ENCODE measurements at regions not wholly inside any gene's neighbourhood (a gene's known extent, or its start where the extent isn't known, plus 50 kb on each side); places are given as distances from the start of the nearest gene placed in this dataset.

DNA sequence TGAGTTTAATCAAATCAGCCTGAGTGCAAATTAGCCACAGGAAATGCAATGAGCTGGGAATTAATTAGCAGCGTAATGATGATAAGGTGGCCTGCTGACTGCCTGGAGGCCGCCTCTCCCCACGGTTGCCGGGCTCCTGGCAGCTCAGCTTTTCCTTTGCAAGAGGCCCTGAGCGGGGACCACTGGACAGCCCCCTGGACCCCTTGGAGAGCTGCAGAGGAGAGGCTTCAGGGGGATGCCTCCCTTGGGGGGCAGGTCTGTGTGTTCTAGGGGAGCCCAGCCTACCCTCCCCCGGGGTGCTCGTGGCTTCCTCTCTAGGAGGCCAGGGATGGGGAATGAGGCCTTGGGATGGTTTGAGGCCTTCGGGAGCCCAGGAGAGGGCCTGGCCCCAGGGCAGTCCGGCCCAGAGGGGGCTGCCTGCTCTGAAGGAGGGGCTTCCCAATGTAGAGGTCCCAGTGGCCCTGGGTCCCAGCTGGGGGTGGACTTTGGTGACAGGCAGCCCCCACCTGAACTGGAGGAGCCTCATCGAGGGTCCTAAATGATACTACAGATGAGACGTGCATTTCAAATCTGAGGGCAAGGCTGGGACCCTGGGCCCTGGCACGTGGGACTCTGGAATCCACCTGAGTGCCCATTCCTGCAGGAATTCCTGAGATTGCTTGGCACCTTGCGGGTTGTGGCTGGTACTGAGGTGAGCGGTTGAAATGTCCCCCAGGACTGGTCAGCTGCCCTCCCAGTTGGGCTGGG, 66.4 kb upstream of the BHLHE23 start:
- Histone ChIP-seq H3K9ac (ENCODE audit: low read depth, low read length) (no peak overlapping the region), H3K36me3 (ENCODE audit: insufficient read depth, low read length) (no peaks in the 10 kb centered on the region), H3K9me3 (ENCODE audit: control insufficient read depth, insufficient read depth, low read length) (no peaks in the 10 kb centered on the region), H3K4me1 (ENCODE audit: insufficient read depth, low read length) (no peaks in the 10 kb centered on the region)

DNA sequence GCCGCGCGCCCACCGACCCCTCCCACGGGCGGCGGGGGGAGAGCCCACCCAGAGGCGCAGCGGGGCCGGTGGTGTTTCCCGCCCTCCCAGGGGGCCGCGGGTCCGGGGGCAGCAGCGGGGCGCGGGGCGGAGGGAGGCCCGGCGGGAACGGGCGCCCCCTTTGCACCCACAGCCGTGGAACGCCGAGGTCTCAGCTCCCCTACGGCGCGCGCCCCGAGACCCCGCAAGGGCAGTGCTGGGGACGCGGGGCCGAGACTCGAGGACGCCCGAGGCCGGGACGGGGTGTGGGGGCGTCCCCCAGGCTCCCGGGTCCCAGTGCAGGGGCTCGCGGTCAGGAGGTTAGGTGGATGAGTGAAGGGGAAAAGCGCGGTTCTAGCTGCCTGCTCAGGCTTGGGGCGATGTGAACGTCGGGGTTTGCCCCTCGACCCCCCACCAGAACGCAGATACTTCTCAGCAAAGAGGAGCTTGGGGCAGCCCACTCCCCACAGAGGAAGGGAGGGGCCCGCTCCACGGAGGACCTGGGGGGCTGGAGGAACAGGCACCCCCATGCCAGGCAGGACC, 65.5 kb upstream of the BHLHE23 start:
- Histone ChIP-seq H3K9me3 (ENCODE audit: control insufficient read depth, insufficient read depth, low read length) (no peaks in the 10 kb centered on the region), H3K36me3 (ENCODE audit: insufficient read depth, low read length) (no peaks in the 10 kb centered on the region), H3K4me1 (ENCODE audit: insufficient read depth, low read length) (no peaks in the 10 kb centered on the region), H3K9ac (ENCODE audit: low read depth, low read length) (peak overlapping the region; percentile 24; the same call in 1 of the 2 replicates)

DNA sequence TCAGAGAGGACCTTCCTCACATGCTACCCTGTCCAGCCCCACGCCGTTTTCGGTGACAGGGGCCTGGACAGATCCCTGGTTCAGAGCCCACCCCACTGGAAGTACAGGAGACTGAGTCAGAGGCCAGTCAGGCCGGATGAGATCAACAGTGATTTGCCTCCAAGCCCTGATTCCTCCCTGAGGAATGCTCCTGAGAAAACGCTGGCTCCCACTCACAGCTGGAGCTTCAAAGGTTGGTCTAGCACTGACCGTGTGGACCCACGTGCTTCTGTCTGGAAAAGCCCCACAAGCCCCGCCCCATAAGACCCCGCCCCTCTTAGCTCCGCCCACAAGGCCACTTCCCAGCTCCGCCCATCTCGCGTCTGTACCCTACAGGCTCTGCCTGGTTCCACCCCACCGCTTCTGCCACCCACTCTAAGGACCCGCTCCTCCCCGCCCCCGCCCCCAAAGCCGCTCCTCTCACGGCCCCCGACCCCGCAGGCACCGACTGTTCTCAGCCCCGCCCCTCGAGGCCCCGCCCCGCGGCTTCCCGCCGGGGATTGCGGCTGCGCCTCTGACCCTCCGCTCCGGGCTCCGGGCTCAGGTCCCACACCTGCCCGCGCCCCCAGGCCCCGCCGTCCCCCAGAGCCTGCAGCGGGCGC, 64.9 kb upstream of the BHLHE23 start:
- H3K9me3 ChIP-seq (ENCODE audit: control insufficient read depth, insufficient read depth, low read length): no peaks in the 10 kb centered on the region
- H3K4me1 ChIP-seq (ENCODE audit: insufficient read depth, low read length): no peaks in the 10 kb centered on the region
- peak overlapping the region; percentile 24; the same call in 1 of the 2 replicates for H3K9ac ChIP-seq (ENCODE audit: low read depth, low read length)
- no peaks in the 10 kb centered on the region for H3K36me3 ChIP-seq (ENCODE audit: insufficient read depth, low read length)

DNA sequence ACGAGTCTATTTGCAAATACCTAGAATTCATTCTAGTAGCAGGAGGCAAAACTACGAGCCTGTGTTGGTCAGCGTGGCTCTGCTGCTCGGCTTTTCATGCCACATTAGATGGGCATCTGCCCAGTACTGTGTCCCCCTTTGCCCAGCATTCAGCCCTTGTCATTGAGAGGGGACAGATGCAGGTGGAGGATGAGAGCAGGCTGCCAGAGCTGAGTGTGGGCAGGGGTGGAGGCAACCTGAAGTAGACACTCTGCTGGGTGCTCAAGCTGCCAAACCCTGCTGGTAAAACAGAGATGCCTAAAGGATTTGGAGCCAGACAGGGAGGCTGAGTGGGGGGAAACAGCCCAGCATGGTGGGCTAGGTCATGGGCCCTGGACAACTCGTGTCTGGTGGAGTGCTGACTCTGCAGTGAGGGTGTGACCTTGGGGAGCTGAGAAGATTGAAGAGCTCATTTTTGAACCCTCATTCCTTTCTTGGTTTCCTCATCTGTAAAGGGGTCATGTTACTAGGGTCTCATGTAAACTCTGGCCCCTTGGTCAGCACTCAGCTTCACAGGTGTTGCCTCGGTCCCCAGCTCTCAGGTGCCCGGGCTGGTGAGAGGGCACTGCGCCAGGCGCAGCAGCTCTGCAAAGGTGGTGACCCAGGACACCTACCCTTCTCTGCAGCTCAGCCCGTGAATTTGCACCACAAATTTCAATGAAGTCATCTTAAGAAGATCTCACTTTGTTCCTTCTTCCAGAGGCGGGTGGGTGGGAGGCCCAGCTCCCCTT, 64.2 kb upstream of the BHLHE23 start:
- Histone ChIP-seq H3K9me3 (ENCODE audit: control insufficient read depth, insufficient read depth, low read length) (no peaks in the 10 kb centered on the region), H3K9ac (ENCODE audit: low read depth, low read length) (no peak overlapping the region), H3K36me3 (ENCODE audit: insufficient read depth, low read length) (no peaks in the 10 kb centered on the region), H3K4me1 (ENCODE audit: insufficient read depth, low read length) (no peaks in the 10 kb centered on the region)

DNA sequence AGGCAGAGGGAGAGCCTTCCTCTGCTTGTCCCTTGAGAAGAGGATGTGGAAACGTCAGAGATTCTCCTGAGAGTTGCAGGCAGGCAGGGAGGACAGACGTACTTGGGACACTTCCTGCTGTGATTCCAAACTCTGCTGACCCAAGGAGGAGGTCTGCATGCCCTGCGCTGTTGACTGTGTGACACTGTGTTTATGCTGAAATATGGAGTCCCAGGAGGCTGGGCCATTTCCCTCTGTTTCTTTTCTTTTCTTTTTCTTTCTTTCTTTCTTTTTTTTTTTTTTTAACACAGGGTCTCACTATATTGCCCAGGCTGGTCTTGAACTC, 63.5 kb upstream of the BHLHE23 start:
- Histone ChIP-seq H3K9ac (ENCODE audit: low read depth, low read length) (no peak overlapping the region), H3K36me3 (ENCODE audit: insufficient read depth, low read length) (no peaks in the 10 kb centered on the region), H3K9me3 (ENCODE audit: control insufficient read depth, insufficient read depth, low read length) (no peaks in the 10 kb centered on the region), H3K4me1 (ENCODE audit: insufficient read depth, low read length) (no peaks in the 10 kb centered on the region)

DNA sequence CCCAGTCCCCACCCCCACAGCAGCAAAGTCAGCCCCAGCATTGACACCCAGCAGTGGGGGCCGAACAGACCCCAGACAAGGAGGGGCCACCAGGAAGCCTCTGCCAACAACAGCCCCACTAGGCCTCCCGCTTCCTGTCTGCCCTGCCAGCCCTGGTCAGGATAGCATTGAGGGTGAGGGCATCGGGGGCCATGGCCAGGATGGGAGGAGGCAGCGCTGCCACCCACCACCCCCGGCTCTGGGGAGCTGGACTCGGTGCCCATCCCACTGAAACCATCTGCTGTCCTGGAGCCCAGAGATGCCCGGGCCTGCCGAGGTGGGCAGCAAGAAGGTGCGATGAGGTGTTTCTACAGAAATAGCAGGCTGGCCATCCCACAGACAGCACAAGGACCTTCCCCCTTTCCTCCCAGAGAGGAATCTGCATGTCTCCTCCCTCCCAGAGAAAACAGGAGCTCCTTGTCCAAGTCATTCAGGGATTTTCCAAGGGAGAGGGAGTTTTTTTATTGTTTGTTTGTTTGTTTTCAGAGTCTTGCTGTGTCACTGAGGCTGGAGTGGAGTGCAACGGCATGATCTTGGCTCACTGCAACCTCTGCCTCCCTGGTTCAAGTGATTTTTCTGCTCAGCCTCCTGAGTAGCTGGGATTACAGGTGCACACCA, 62.1 kb upstream of the BHLHE23 start:
- H3K9ac ChIP-seq (ENCODE audit: low read depth, low read length): no peak overlapping the region
- no peaks in the 10 kb centered on the region for H3K36me3 ChIP-seq (ENCODE audit: insufficient read depth, low read length)
- no peaks in the 10 kb centered on the region for H3K9me3 ChIP-seq (ENCODE audit: control insufficient read depth, insufficient read depth, low read length)
- no peaks in the 10 kb centered on the region for H3K4me1 ChIP-seq (ENCODE audit: insufficient read depth, low read length)

DNA sequence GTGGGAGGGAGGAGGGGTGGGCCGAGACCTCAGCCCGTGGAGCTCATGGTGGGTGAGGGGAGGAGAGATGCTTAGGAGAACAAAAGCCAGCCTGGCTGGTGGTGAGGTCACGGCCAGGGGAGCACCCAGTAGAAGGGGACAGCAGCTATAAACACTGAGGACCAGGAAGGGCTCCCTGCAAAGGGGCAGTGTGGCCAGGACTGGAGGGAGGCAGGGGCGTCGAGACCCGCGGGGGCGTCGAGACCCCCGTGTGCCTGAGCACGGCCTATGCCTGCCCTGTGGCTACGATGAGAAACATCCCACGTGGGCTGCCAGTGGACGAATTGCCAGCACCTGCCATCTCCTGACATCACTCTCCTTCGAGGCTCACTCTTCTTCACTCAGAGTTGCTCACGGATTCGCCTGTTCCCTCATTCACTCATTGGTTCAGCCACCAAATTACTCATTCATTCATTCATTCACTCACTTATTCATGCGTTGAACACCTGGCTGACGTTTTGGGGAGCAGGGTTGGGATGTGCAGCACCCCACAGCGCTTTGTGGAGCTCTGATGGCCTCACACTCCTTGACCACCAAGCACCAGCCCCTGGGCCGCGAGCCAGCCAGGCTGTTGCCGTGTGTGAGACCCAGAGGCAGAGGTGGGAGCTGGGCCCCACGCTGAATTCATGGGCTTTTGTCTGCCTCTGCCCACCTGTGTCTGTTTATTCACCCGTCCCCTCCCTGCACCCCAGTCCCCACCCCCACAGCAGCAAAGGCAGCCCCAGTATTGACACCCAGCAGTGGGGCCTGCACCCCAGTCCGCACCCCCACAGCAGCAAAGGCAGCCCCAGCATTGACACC, 61.2 kb upstream of the BHLHE23 start:
- Histone ChIP-seq H3K9ac (ENCODE audit: low read depth, low read length) (no peak overlapping the region), H3K4me1 (ENCODE audit: insufficient read depth, low read length) (no peaks in the 10 kb centered on the region), H3K9me3 (ENCODE audit: control insufficient read depth, insufficient read depth, low read length) (no peaks in the 10 kb centered on the region), H3K36me3 (ENCODE audit: insufficient read depth, low read length) (no peaks in the 10 kb centered on the region)

DNA sequence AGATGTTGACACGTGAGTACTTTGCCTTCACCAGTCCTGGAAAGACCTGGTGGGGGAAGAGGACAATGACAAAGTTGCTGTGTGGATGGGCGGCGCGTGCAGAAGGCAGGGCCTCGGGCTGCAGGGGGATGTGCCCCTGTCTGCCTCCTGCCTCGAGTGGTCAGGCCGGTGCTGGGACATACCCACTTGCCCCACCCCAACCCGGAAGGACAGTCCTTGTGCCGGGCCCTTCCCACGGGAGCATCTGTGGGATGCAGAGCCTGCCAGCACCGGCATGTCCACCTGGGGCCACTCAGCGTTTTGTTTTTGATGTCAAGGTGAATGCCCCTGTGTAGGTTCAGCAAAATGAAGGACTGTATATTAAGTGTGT, 60.5 kb upstream of the BHLHE23 start:
- no peak overlapping the region for H3K9ac ChIP-seq (ENCODE audit: low read depth, low read length)
- no peaks in the 10 kb centered on the region for H3K9me3 ChIP-seq (ENCODE audit: control insufficient read depth, insufficient read depth, low read length)
- H3K36me3 ChIP-seq (ENCODE audit: insufficient read depth, low read length): no peaks in the 10 kb centered on the region
- no peaks in the 10 kb centered on the region for H3K4me1 ChIP-seq (ENCODE audit: insufficient read depth, low read length)

DNA sequence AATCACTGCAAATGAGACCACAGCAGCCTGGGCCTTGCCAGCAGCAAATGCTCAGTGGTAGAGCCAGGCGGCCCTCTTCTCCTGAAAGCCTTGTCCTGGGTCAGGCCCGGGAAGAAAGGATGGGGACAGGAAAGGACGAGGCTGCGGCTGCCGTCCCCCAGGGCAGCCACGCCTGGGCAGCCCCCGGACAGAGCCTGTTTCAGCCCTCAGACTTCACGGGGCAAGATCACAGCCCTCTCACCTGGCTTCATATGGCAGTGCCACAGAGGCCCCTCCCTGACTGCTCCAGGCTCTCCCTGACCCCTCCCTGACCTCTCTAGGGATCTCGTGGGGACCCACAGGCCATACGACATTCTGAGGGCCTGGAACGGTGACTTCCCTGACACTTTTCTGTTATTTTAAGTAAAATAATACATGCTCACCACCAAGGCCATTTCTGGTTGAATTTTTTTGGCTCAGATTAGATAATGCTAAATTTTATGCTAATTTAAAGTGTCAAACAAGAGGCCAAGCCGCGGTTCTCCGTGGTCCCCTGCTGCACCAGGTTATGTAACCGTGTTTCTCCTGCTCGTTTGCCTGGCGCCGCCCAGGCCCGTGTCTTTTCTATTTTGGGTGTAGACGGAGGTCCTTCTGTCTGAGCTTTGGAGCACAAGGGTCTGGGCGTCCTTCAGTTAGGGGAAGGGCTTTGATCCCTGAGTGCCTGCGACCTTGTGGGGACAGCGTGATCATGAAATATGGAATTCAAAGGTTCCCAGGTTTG, 59.9 kb upstream of the BHLHE23 start:
- Histone ChIP-seq H3K9ac (ENCODE audit: low read depth, low read length) (no peak overlapping the region), H3K4me1 (ENCODE audit: insufficient read depth, low read length) (no peaks in the 10 kb centered on the region), H3K9me3 (ENCODE audit: control insufficient read depth, insufficient read depth, low read length) (no peaks in the 10 kb centered on the region), H3K36me3 (ENCODE audit: insufficient read depth, low read length) (no peaks in the 10 kb centered on the region)

DNA sequence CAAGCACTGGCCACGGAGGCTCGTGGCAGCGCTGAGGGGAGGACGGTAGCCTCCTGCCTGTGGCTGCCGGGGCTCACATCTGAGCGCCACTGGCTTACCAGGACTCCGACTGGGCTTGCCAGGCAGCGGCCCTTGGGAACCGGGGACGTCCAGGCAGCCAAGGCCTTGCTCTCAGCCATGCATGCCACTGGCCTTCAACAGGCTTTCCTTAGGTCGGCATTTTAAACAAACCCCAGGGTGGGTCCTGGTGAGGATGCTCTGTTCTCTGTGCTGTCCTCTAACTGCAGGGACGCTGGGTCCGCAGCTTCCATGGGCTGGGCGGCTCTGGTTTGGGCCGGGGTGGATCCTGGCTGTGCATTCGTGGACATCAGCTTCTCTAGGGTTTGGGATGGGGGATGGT, 59.1 kb upstream of the BHLHE23 start:
- H3K9me3 ChIP-seq (ENCODE audit: control insufficient read depth, insufficient read depth, low read length): no peaks in the 10 kb centered on the region
- no peak overlapping the region for H3K9ac ChIP-seq (ENCODE audit: low read depth, low read length)
- H3K4me1 ChIP-seq (ENCODE audit: insufficient read depth, low read length): no peaks in the 10 kb centered on the region
- H3K36me3 ChIP-seq (ENCODE audit: insufficient read depth, low read length): no peaks in the 10 kb centered on the region

DNA sequence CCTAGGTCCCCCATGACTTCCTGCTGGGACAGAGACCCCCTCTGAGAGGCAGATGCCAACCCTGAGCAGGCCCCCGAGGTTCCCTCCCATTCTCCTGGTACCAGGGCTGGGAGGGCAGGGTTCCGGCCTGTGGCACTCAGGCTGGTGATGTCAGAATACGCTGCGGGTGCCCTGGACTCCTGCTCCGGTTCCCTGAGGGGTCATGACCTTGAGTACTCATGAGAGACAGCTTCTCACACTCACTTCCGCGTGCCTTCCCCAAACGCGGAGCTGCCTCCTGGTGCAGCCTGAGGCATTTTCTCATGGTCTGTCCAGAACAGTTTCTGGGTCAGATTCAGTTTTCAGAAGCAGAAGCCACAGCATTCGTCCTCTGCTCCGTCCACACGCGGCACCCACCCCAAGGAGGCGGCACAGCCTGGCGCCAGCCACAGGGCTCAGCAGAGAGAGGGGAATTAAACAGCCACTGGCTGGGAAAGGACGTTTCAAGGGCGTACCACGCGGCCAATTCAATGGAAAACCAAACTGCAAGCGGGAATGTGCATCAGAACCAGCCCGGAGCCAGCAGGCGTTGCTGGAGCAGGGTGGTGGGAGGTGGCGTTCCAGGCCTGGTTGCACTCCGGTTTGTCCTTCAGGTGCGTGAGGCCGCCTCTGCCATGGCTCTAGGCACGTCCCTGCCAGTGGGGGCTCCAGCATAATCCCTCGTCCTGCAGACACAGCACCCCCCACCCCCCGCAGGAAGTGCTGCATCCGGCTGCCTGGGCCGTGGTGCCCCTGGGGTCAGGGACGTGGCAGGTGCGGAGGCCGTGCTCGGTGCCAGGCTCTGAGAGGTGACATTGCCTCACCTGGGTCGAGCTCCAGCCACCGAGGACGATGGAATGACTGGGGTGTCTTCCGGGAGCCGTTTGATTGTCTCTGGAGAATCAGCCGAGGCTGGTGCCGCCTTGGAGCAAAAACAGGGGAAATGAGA, 58.3 kb upstream of the BHLHE23 start:
- Histone ChIP-seq H3K9ac (ENCODE audit: low read depth, low read length) (no peak overlapping the region), H3K9me3 (ENCODE audit: control insufficient read depth, insufficient read depth, low read length) (no peaks in the 10 kb centered on the region), H3K36me3 (ENCODE audit: insufficient read depth, low read length) (no peaks in the 10 kb centered on the region), H3K4me1 (ENCODE audit: insufficient read depth, low read length) (no peaks in the 10 kb centered on the region)

DNA sequence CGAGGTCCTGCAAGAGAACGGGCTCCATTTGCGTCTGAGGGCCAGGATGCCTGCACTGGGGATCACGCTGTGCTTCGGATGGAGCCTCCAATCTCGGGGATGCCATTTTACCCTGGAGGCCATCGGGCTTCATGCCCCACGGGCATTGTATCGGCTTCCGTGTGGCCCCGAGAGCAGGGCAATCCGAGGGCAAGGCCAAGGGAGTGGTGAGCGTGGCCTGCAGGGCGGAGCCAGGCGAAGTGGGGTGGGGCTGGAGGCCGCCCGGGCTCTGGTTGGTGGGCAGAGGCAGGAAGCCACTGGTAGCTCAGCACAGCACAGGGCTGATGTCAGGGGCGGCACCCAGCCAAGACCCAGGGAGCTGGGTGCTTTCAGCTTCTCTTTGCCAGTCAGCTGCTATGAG, 57.5 kb upstream of the BHLHE23 start:
- Histone ChIP-seq H3K4me1 (ENCODE audit: insufficient read depth, low read length) (no peaks in the 10 kb centered on the region), H3K9me3 (ENCODE audit: control insufficient read depth, insufficient read depth, low read length) (no peaks in the 10 kb centered on the region), H3K9ac (ENCODE audit: low read depth, low read length) (no peak overlapping the region), H3K36me3 (ENCODE audit: insufficient read depth, low read length) (no peaks in the 10 kb centered on the region)
